PC-9 (cell line): ENCODE measurements at regions not wholly inside any gene's neighbourhood (a gene's known extent, or its start where the extent isn't known, plus 50 kb on each side); places are given as distances from the start of the nearest gene placed in this dataset.

Experiments
- BruUV-seq: library from RNA; stranded (reverse); fragments of 400-500 nt; replicated peaks from 2 replicates; lab custom pipeline; 2021; lab: Mats Ljungman, UMichigan
- CTCF ChIA-PET: fragments of 300-600 bp; sonication (Branson Sonifier 250); formaldehyde crosslinking; loops from one replicate; lab custom pipeline; 2022; ENCODE audit warnings: antibody characterized with exemption; lab: Charles Lee
- POLR2A ChIA-PET: fragments of 300-600 bp; sonication (Branson Sonifier 250); formaldehyde crosslinking; loops from one replicate; lab custom pipeline; 2022; ENCODE audit warnings: antibody characterized with exemption; ENCODE audit not compliant: unreplicated experiment; lab: Charles Lee
- DNase-seq, 2 experiments: peaks; one replicate each; pipeline versions ENCODE4 v3.0.0 to v3.0.0-alpha.2; 2015 to 2022; ENCODE audit warnings: mixed read lengths in 1 of 2
- H2AFZ ChIP-seq: fragments of 200-600 bp; sonication (generic); 2 replicates; pipeline ENCODE4 v1.8.1; 2017; ENCODE audit warnings: antibody characterized with exemption
- H3F3A ChIP-seq: fragments of 200-600 bp; sonication (generic); 2 replicates; pipeline ENCODE4 v1.8.1; 2017; ENCODE audit warnings: antibody characterized with exemption, mild to moderate bottlenecking, low read depth; ENCODE audit not compliant: insufficient read depth
- H3K27ac ChIP-seq: fragments of 200-600 bp; sonication (generic); 2 replicates; pipeline ENCODE4 v1.6.1; 2016; ENCODE audit warnings: mixed run types
- H3K27me3 ChIP-seq: fragments of 200-600 bp; sonication (generic); 2 replicates; pipeline ENCODE4 v1.6.1; 2016; ENCODE audit warnings: low read depth, mixed run types; ENCODE audit not compliant: insufficient read depth
- H3K36me3 ChIP-seq: fragments of 200-600 bp; sonication (generic); 2 replicates; pipeline ENCODE4 v1.6.1; 2016; ENCODE audit warnings: low read depth, mixed run types
- H3K4me1 ChIP-seq: fragments of 200-600 bp; sonication (generic); replicated peaks from 2 replicates; pipeline ENCODE4 v1.6.1; 2016; ENCODE audit warnings: mixed run types; ENCODE audit not compliant: insufficient read depth
- H3K4me2 ChIP-seq: fragments of 200-600 bp; sonication (generic); 2 replicates; pipeline ENCODE4 v1.6.1; 2017; ENCODE audit warnings: mixed run types
- H3K4me3 ChIP-seq: fragments of 200-600 bp; sonication (generic); 2 replicates; pipeline ENCODE4 v1.6.1; 2016; ENCODE audit warnings: mixed run types
- H3K79me2 ChIP-seq: fragments of 200-600 bp; sonication (generic); 2 replicates; pipeline ENCODE4 v1.6.1; 2017; ENCODE audit warnings: low read depth, mixed run types
- H3K9me2 ChIP-seq: fragments of 200-600 bp; sonication (generic); 2 replicates; pipeline ENCODE4 v1.8.1; 2017; ENCODE audit warnings: mild to moderate bottlenecking; ENCODE audit not compliant: insufficient read depth
- H3K9me3 ChIP-seq: fragments of 200-600 bp; sonication (generic); 2 replicates; pipeline ENCODE4 v1.8.1; 2016; ENCODE audit warnings: low read depth; ENCODE audit not compliant: insufficient read depth
- H4K20me1 ChIP-seq: fragments of 200-600 bp; sonication (generic); 2 replicates; pipeline ENCODE4 v1.8.1; 2017; ENCODE audit not compliant: insufficient read depth
- EZH2 ChIP-seq: fragments of 200-600 bp; sonication (generic); IDR thresholded peaks from 2 replicates; pipeline ENCODE4 v1.8.0; 2017; ENCODE audit warnings: antibody characterized with exemption, low read depth
- intact Hi-C: fragments of 100-400 bp; cut with micrococcal nuclease; formaldehyde crosslinking; loops from one replicate; pipeline ENCODE4 v1.10.0; 2022; ENCODE audit not compliant: unreplicated experiment
- TF ChIP-seq, protein P1 (sequence below): fragments of 200-600 bp; sonication (generic); conservative IDR thresholded peaks from 2 replicates; pipeline ENCODE4 v1.6.1; 2017; ENCODE audit warnings: mixed run types, antibody characterized with exemption, mild to moderate bottlenecking, moderate library complexity

DNA sequence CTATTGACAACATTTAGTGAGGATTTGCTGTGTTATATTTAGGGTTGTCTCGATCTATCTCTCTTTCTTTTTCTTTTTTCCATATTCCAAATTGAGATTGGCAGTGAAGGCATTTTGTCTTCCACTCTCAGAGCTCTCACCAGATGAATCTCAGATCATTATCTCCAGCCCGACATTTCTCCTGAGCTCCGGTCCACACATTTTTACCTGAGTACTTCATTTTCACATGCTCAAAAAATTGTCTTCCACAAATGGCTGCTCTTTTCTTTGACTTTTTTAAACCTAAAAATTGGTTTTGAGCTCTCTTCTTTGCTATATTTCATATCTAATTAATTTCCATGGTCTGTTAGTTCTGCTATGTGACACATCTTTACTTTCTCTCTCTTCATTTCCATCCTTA lies 56.9 kb upstream of the ASB17 start:
- Histone ChIP-seq H3K36me3 (no peaks in the 10 kb centered on the region), H3K4me2 (no peak overlapping the region), H3K4me1 (no peaks in the 10 kb centered on the region), H3F3A (no peaks in the 10 kb centered on the region), H2AFZ (no peak overlapping the region), H3K79me2 (no peaks in the 10 kb centered on the region), H3K27me3 (peaks cover 6% of the 10 kb centered on the region; the same call in 1 of the 2 replicates), H3K9me2 (no peaks in the 10 kb centered on the region), H3K27ac (no peak overlapping the region), H3K9me3 (no peaks in the 10 kb centered on the region), H4K20me1 (no peaks in the 10 kb centered on the region), H3K4me3 (no peak overlapping the region)
- BruUV-seq: no TSS peak
- ChIA-PET POLR2A (no interaction called here), CTCF (no interaction called here)
- DNase-seq: no peak
- TF ChIP-seq, protein P1, sequence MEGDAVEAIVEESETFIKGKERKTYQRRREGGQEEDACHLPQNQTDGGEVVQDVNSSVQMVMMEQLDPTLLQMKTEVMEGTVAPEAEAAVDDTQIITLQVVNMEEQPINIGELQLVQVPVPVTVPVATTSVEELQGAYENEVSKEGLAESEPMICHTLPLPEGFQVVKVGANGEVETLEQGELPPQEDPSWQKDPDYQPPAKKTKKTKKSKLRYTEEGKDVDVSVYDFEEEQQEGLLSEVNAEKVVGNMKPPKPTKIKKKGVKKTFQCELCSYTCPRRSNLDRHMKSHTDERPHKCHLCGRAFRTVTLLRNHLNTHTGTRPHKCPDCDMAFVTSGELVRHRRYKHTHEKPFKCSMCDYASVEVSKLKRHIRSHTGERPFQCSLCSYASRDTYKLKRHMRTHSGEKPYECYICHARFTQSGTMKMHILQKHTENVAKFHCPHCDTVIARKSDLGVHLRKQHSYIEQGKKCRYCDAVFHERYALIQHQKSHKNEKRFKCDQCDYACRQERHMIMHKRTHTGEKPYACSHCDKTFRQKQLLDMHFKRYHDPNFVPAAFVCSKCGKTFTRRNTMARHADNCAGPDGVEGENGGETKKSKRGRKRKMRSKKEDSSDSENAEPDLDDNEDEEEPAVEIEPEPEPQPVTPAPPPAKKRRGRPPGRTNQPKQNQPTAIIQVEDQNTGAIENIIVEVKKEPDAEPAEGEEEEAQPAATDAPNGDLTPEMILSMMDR: no peak
- TF ChIP-seq EZH2: no peak
- intact Hi-C loops: no loop called here

DNA sequence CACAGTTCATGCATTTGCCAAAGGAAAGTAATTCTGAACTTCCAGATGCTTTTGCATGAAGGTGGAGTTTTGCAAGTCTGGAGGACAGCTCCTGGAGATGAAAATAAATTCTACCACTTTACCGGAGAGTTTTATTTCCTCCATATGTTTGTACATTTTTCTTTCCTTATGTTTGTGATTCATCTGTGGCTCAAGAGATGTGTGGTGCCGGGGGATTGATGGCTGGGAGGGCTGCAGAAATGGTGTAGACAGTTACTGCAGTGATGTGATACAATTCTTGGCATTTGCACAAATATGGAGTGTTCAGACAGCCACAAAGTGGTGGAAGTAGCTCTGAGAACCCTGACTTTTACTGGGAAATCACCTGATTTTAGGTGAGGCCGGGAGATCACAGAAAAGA lies 58.5 kb upstream of the ASB17 start:
- Histone ChIP-seq H3F3A (no peaks in the 10 kb centered on the region), H3K4me2 (no peak overlapping the region), H3K4me1 (no peaks in the 10 kb centered on the region), H3K36me3 (no peaks in the 10 kb centered on the region), H3K9me3 (no peaks in the 10 kb centered on the region), H3K9me2 (no peaks in the 10 kb centered on the region), H3K79me2 (no peaks in the 10 kb centered on the region), H3K27ac (no peak overlapping the region), H4K20me1 (no peaks in the 10 kb centered on the region), H3K27me3 (peaks cover 6% of the 10 kb centered on the region; the same call in 1 of the 2 replicates), H3K4me3 (no peak overlapping the region), H2AFZ (no peak overlapping the region)
- CTCF ChIA-PET: no interaction called here
- BruUV-seq: no TSS peak
- TF ChIP-seq, protein P1: no peak
- TF ChIP-seq EZH2: no peak
- POLR2A ChIA-PET: no interaction called here
- no peak for DNase-seq
- intact Hi-C loops: loop anchor here (5.0 to 10.0 kb wide), 4 partner anchors 33 to 1152 kb away; no protein-coding TSS in a partner anchor

DNA sequence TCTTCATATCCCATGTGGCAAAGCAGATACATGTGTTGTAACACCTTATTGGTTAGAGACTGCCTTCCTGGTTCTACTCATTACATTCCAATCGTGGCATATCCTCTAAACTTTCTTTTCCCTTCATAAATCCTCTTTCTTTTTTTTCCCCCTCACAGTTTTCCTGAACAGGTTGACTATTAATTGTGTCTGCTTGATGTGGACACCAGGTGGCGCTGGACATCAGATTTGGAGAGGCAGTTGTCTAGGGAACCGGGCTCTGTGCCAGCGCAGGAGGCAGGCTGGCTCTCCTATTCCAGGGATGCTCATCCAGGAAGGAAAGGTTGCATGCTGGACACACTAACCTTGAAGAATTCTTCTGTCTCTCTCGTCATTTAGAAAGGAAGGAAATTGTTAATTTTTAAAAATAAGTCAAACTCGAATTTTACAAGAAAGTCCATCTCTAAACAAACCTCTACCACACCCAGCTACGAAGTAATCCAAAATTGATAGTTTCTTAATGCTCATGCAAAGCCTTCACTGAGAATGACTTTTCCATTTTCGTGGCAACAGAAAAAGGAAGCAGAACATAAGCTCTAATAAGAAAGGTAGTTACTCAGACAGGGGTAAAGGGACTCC lies 59.4 kb upstream of the ASB17 start:
- no peaks in the 10 kb centered on the region for H4K20me1 ChIP-seq
- POLR2A ChIA-PET: no interaction called here
- no TSS peak for BruUV-seq
- H3K4me3 ChIP-seq: no peak overlapping the region
- H2AFZ ChIP-seq: no peak overlapping the region
- CTCF ChIA-PET: no interaction called here
- H3K79me2 ChIP-seq: no peaks in the 10 kb centered on the region
- H3K9me2 ChIP-seq: no peaks in the 10 kb centered on the region
- no peaks in the 10 kb centered on the region for H3F3A ChIP-seq
- H3K27me3 ChIP-seq: peaks cover 6% of the 10 kb centered on the region; the same call in 1 of the 2 replicates
- H3K9me3 ChIP-seq: no peaks in the 10 kb centered on the region
- DNase-seq: peak; percentile 68 to 69
- no peak for TF ChIP-seq EZH2
- TF ChIP-seq, protein P1: peak; percentile 96
- H3K4me2 ChIP-seq: no peak overlapping the region
- no peak overlapping the region for H3K27ac ChIP-seq
- H3K4me1 ChIP-seq: no peaks in the 10 kb centered on the region
- H3K36me3 ChIP-seq: no peaks in the 10 kb centered on the region
- intact Hi-C loops: loop anchor here (5.0 to 10.0 kb wide), 4 partner anchors 34 to 1151 kb away; no protein-coding TSS in a partner anchor
